ENCODE measurements at regions not wholly inside any gene's neighbourhood (a gene's known extent, or its start where the extent isn't known, plus 50 kb on each side); places are given as distances from the start of the nearest gene placed in this dataset.

GRCh38 chrX:13218758-13219157 is 101.1 kb downstream of the ATXN3L start:
- TF ChIP-seq CTCF (IDR thresholded peaks at IDR 0.05): no peak
- no peak for TF ChIP-seq EP300 (IDR thresholded peaks at IDR 0.05)
- no peak for TF ChIP-seq POLR2AphosphoS5 (IDR thresholded peaks at IDR 0.05)
- no peak for TF ChIP-seq POLR2A (IDR thresholded peaks at IDR 0.05)

Measured in gastroesophageal sphincter (tissue), 3 donors.